NCI-H345 treated with DMSO at 0.1 percent for 48 hours (cell line): ENCODE measurements at regions not wholly inside any gene's neighbourhood (a gene's known extent, or its start where the extent isn't known, plus 50 kb on each side); places are given as distances from the start of the nearest gene placed in this dataset.
"Not testable (repeated sequence)": the region's sequence is repeated elsewhere in the genome, so short reads cannot be mapped to it uniquely, and the experiment has no call there.

Experiments used
- DNase-seq: peaks from one replicate; lab custom pipeline; 2025; ENCODE audit not compliant: unreplicated experiment; lab: John Stamatoyannopoulos, UW

- DNase-seq = not testable (repeated sequence)
These were observed 77.2 kb downstream of the DLL1 start for GRCh38 chr6:170213637-170214018.

GRCh38 chr6:170212956-170213636 is 77.8 kb downstream of the DLL1 start:
- no peak for DNase-seq

- no peak for DNase-seq
These were observed 78.7 kb downstream of the DLL1 start for GRCh38 chr6:170212051-170212756.

GRCh38 chr6:170211404-170212025 is 79.4 kb downstream of the DLL1 start:
- DNase-seq = no peak

- DNase-seq = no peak
These were observed 80.1 kb downstream of the DLL1 start for GRCh38 chr6:170210651-170211403.

GRCh38 chr6:170210026-170210390 is 80.9 kb downstream of the DLL1 start:
- DNase-seq = no peak

GRCh38 chr6:170209354-170210025 is 81.4 kb downstream of the DLL1 start:
- no peak for DNase-seq

GRCh38 chr6:170208651-170209353 is 82.1 kb downstream of the DLL1 start:
- DNase-seq = no peak

- DNase-seq = no peak
These were observed 82.7 kb downstream of the DLL1 start for GRCh38 chr6:170208182-170208601.

GRCh38 chr6:170207586-170208181 is 83.2 kb downstream of the DLL1 start:
- DNase-seq = no peak

- no peak for DNase-seq
These were observed 83.9 kb downstream of the DLL1 start for GRCh38 chr6:170206851-170207431.

- no peak for DNase-seq
These were observed 84.6 kb downstream of the DLL1 start for GRCh38 chr6:170206317-170206621.

GRCh38 chr6:170205534-170206316 is 85.2 kb downstream of the DLL1 start:
- DNase-seq = no peak

GRCh38 chr6:170205126-170205525 is 85.8 kb downstream of the DLL1 start:
- DNase-seq = no peak

GRCh38 chr6:170203212-170203611 is 87.7 kb downstream of the DLL1 start:
- DNase-seq = no peak

- no peak for DNase-seq
These were observed 88.3 kb downstream of the DLL1 start for GRCh38 chr6:170202416-170203135.

- DNase-seq = no peak
These were observed 89.5 kb downstream of the DLL1 start for GRCh38 chr6:170201361-170201760.

GRCh38 chr6:170200458-170200891 is 90.4 kb downstream of the DLL1 start:
- DNase-seq = no peak
